ENCODE measurements at regions not wholly inside any gene's neighbourhood (a gene's known extent, or its start where the extent isn't known, plus 50 kb on each side); places are given as distances from the start of the nearest gene placed in this dataset.

DNA sequence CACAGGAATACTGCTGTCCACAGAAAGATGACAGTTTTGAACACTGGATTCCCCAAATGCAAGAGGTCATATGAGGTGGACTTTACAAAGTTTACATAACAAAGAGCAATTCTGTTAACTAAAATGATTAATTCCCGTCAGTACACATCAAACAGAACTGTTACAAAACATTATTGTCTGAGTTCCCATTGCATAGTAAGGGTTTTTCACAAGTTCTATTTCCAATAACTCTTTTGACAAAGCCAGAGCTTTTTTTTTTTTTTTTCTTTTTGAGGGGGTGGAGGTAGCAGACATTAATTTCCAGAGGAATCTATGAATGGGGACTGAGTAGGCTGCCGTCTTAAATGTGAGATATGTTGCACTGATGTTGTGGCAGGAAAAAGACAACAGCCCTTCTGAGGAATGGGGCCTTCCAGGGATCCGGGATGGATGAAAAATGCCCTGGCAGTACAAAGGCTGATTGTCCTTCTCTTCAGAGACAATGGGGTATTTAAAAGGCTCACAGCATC is 178.1 kb upstream of the KBTBD8 start:
- Histone ChIP-seq H3K36me3 (no peaks in the 10 kb centered on the region), H3K27me3 (no peaks in the 10 kb centered on the region), H3K4me3 (no peak overlapping the region), H3K27ac (no peak overlapping the region), H3K4me1 (ENCODE audit: insufficient read depth) (no peaks in the 10 kb centered on the region), H3K9me3 (no peaks in the 10 kb centered on the region)
- no peak for TF ChIP-seq POLR2A (IDR thresholded peaks at IDR 0.05)
- DNase-seq: no peak
- WGBS, 3 donors: 81 to 85% (median 82%) methylated on average over 3 of the region's 3 CpGs
- intact Hi-C loops (cut with DNase I): loop anchor here (5.0 to 10.0 kb wide), 7 partner anchors 315 to 565 kb away; partner anchors contain the start of gene LRIG1 (in 1 of the 4)

DNA sequence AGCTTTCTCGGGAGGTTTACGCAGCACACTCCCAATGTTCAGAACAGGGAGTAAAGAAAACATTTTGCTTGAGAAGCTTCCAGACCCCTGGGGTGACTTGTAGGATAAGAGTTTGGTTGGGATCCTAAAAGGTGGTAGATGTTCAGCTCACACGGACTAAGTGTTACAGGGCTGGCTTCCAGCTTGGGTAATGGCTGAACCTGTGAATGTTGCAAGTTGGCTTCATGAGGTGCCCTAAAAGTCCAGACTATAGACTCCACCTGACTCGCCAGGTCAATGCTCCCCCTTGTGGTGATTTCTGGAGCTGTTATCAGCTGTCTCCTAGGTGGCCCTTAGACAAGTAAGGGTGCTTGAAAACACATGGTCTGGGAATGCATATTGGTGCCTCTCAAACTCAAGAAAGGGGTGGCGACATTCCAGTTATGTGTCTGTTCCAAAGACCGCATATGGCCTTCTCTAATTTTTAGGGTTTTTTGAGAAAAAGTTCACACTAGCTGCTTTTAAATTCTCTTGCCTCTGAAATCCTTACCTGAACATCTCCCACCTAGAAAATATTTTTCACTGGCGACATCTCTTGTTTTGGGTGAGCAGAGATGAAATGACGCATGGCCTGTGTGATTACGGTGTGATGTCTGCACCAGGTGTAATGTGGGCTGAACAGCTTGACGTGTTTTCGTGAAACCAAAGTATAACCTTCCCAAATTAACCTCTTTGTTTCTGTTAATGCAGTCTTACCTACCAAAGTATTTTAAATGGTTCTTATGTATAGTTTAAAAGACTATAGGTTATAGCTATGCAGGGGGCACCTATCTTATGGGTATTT is 175.7 kb upstream of the KBTBD8 start:
- H3K27me3 ChIP-seq: no peaks in the 10 kb centered on the region
- TF ChIP-seq EP300 (IDR thresholded peaks at IDR 0.05) (no peak), POLR2A (IDR thresholded peaks at IDR 0.05) (no peak)
- TF ChIP-seq, protein P1, sequence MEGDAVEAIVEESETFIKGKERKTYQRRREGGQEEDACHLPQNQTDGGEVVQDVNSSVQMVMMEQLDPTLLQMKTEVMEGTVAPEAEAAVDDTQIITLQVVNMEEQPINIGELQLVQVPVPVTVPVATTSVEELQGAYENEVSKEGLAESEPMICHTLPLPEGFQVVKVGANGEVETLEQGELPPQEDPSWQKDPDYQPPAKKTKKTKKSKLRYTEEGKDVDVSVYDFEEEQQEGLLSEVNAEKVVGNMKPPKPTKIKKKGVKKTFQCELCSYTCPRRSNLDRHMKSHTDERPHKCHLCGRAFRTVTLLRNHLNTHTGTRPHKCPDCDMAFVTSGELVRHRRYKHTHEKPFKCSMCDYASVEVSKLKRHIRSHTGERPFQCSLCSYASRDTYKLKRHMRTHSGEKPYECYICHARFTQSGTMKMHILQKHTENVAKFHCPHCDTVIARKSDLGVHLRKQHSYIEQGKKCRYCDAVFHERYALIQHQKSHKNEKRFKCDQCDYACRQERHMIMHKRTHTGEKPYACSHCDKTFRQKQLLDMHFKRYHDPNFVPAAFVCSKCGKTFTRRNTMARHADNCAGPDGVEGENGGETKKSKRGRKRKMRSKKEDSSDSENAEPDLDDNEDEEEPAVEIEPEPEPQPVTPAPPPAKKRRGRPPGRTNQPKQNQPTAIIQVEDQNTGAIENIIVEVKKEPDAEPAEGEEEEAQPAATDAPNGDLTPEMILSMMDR (IDR thresholded peaks at IDR 0.05): peak; percentile 19 to 54 (median 52)
- H3K27ac ChIP-seq: no peak overlapping the region
- no peaks in the 10 kb centered on the region for H3K4me1 ChIP-seq (ENCODE audit: insufficient read depth)
- intact Hi-C loops (cut with DNase I): loop anchor here in 2 of 4 donors (5.0 to 10.0 kb wide), 2 partner anchors 545 to 568 kb away; no protein-coding TSS in a partner anchor
- H3K36me3 ChIP-seq: no peaks in the 10 kb centered on the region
- H3K4me3 ChIP-seq: no peak overlapping the region
- 69 to 76% (median 73%) methylated on average over 11 of the region's 11 CpGs for WGBS, 3 donors
- H3K9me3 ChIP-seq: no peaks in the 10 kb centered on the region
- DNase-seq: peak; percentile 36 to 62 (median 50)

DNA sequence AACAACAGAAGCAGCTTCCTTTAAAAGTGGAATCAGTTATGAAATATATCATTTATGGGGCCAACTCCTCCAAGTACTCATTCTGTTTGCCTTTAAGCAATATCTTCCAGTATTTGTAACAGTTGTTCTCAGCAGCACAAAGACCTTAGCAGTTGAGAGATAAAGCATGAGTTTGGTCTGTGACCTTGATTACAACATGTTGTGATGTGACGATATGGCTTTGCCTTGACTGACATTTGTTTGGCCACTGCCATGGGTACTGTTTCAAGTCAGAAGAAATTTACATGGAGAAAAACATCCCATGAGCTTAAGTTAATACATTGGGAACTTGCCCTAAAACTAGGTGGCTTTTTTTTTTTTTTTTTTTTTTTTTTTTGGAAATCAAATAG is 175.1 kb upstream of the KBTBD8 start:
- H3K9me3 ChIP-seq: no peaks in the 10 kb centered on the region
- no peak overlapping the region for H3K27ac ChIP-seq
- H3K4me1 ChIP-seq (ENCODE audit: insufficient read depth): no peaks in the 10 kb centered on the region
- intact Hi-C loops (cut with DNase I): loop anchor here in 2 of 4 donors (5.0 to 10.0 kb wide), 2 partner anchors 546 to 568 kb away; no protein-coding TSS in a partner anchor
- no peak for DNase-seq
- no peaks in the 10 kb centered on the region for H3K36me3 ChIP-seq
- H3K4me3 ChIP-seq: no peak overlapping the region
- 57 to 84% (median 77%) methylated on average over 1 of the region's 1 CpG for WGBS, 3 donors
- no peaks in the 10 kb centered on the region for H3K27me3 ChIP-seq
- TF ChIP-seq, protein P1 (IDR thresholded peaks at IDR 0.05): no peak
- TF ChIP-seq EP300 (IDR thresholded peaks at IDR 0.05) (no peak), POLR2A (IDR thresholded peaks at IDR 0.05) (no peak)

DNA sequence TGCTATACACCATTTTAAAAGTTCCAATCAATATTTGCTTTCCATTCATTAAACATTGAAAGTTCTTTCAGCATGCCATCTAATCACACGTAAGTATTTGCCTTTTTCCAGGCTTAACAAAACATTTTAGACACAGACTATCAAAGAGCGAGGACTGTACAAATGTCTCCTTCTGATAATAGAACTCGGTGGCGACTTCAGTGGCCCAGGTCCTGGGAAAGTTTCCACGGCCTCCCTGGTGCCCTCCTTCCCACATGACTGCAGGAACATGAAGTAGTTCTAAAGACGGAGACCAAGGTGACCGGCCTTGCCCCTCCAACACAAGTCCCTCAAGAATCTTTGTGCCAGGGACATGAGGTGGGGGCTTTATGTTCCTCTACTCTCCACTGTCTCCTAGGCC is 174.6 kb upstream of the KBTBD8 start:
- Histone ChIP-seq H3K9me3 (no peaks in the 10 kb centered on the region), H3K27ac (no peak overlapping the region), H3K27me3 (no peaks in the 10 kb centered on the region), H3K4me3 (no peak overlapping the region), H3K36me3 (no peaks in the 10 kb centered on the region), H3K4me1 (ENCODE audit: insufficient read depth) (no peaks in the 10 kb centered on the region)
- no peak for DNase-seq
- TF ChIP-seq, protein P1 (IDR thresholded peaks at IDR 0.05): no peak
- no peak for TF ChIP-seq EP300 (IDR thresholded peaks at IDR 0.05)
- TF ChIP-seq POLR2A (IDR thresholded peaks at IDR 0.05): no peak
- intact Hi-C loops (cut with DNase I): loop anchor here in 2 of 4 donors (5.0 to 10.0 kb wide), 2 partner anchors 546 to 569 kb away; no protein-coding TSS in a partner anchor
- 89 to 95% (median 95%) methylated on average over 7 of the region's 7 CpGs for WGBS, 3 donors

DNA sequence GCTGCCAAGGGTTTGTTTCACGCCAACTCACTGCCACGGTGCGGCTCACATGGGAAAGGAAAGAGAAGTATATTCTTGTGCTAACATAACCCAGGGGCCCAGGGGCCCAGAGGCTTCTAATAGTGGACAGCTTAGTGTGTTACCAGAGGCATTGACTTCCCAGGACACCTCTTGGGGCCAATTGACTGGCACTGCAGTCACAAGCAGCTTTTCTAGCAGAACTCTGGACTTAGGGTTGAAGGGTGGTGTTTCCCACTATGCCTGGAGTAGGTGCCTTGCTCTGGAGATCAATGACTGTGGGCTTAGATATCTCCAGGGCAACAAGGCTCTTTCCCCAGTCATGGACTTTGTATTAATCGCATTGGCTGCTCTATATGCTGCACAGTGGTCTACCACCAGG is 172.7 kb upstream of the KBTBD8 start:
- DNase-seq: no peak
- TF ChIP-seq, protein P1 (IDR thresholded peaks at IDR 0.05): no peak
- H3K4me1 ChIP-seq (ENCODE audit: insufficient read depth): no peaks in the 10 kb centered on the region
- no peak overlapping the region for H3K4me3 ChIP-seq
- no peak overlapping the region for H3K27ac ChIP-seq
- H3K27me3 ChIP-seq: no peaks in the 10 kb centered on the region
- 91 to 94% (median 94%) methylated on average over 4 of the region's 4 CpGs for WGBS, 3 donors
- intact Hi-C loops (cut with DNase I): loop anchor here in 1 of 4 donors (10.0 kb wide), 1 partner anchor 571 kb away; no protein-coding TSS in a partner anchor
- H3K9me3 ChIP-seq: no peaks in the 10 kb centered on the region
- H3K36me3 ChIP-seq: no peaks in the 10 kb centered on the region

Data from ovary (tissue), 7 donors.